HEK293 (cell line): ENCODE measurements at regions not wholly inside any gene's neighbourhood (a gene's known extent, or its start where the extent isn't known, plus 50 kb on each side); places are given as distances from the start of the nearest gene placed in this dataset.

Experiments
- CTCF ChIA-PET: fragments of 350-600 bp; formaldehyde crosslinking; extraction: SDS; loops from one replicate; lab custom pipeline; 2021; ENCODE audit warnings: antibody characterized with exemption; lab: Yijun Ruan, JAX
- POLR2A ChIA-PET: fragments of 300-600 bp; formaldehyde crosslinking; extraction: SDS; loops from one replicate; lab custom pipeline; 2020; ENCODE audit warnings: antibody characterized with exemption, inconsistent platforms; lab: Yijun Ruan, JAX
- H3K27ac ChIP-seq: fragments of 200-500 bp; sonication (Bioruptor generic); 2 replicates; pipeline ENCODE4 v1.5.1; 2014; ENCODE audit warnings: low read depth, low read length, control low read depth, inconsistent platforms; ENCODE audit errors: extremely low read depth
- H3K36me3 ChIP-seq, 2 experiments: fragments of 200-500 bp in 1 of 2; sonication (Bioruptor generic) in 1 of 2; 1 replicate in 1 of 2; 2 replicates in 1 of 2; pipeline ENCODE4 v1.5.1; 2014 to 2017; ENCODE audit warnings: inconsistent platforms in 2 of 2, low read length in 2 of 2; ENCODE audit not compliant: control insufficient read depth in 2 of 2, insufficient read depth in 1 of 2
- H3K4me1 ChIP-seq: fragments of 200-500 bp; sonication (Bioruptor generic); 2 replicates; pipeline ENCODE4 v1.5.1; 2014; ENCODE audit warnings: mild to moderate bottlenecking, low read length, inconsistent platforms; ENCODE audit not compliant: control insufficient read depth, insufficient read depth
- H3K4me3 ChIP-seq: 2 replicates; pipeline ENCODE4 v1.5.1; 2011; ENCODE audit warnings: low read depth, mild to moderate bottlenecking, control low read depth, low read length, moderate library complexity
- H3K9me3 ChIP-seq: fragments of 200-500 bp; sonication (Bioruptor generic); 2 replicates; pipeline ENCODE4 v1.5.1; 2014; ENCODE audit warnings: low read depth, low read length, inconsistent platforms; ENCODE audit not compliant: control insufficient read depth, insufficient read depth
- AEBP2 ChIP-seq: fragments of 450-650 bp; formaldehyde crosslinking; IDR thresholded peaks from 2 replicates; pipeline ENCODE4 v1.5.1; 2016; ENCODE audit warnings: missing biosample characterization, missing genetic modification characterization, borderline replicate concordance
- GLI2 ChIP-seq: fragments of 450-650 bp; formaldehyde crosslinking; IDR thresholded peaks from 2 replicates; pipeline ENCODE4; 2017; ENCODE audit warnings: missing biosample characterization, missing genetic modification characterization, low read depth, borderline replicate concordance
- IKZF3 ChIP-seq: fragments of 450-650 bp; IDR thresholded peaks from 2 replicates; pipeline ENCODE4 v1.5.0; 2018; ENCODE audit warnings: missing biosample characterization, mild to moderate bottlenecking, missing genetic modification characterization, moderate library complexity
- KLF9 ChIP-seq: fragments of 450-650 bp; formaldehyde crosslinking; IDR thresholded peaks from 2 replicates; pipeline ENCODE4 v1.5.1; 2016; ENCODE audit warnings: missing biosample characterization, missing genetic modification characterization, low read depth
- PRDM1 ChIP-seq: fragments of 450-650 bp; formaldehyde crosslinking; IDR thresholded peaks from 2 replicates; pipeline ENCODE4; 2016; ENCODE audit warnings: missing biosample characterization, missing genetic modification characterization
- SALL2 ChIP-seq: fragments of 450-650 bp; formaldehyde crosslinking; IDR thresholded peaks from 2 replicates; pipeline ENCODE4 v1.5.0; 2017; ENCODE audit warnings: missing biosample characterization, mild to moderate bottlenecking, missing genetic modification characterization, borderline replicate concordance
- SP2 ChIP-seq: fragments of 450-650 bp; formaldehyde crosslinking; IDR thresholded peaks from 2 replicates; pipeline ENCODE4 v1.5.1; 2016; ENCODE audit warnings: missing biosample characterization, missing genetic modification characterization
- YY1 ChIP-seq: fragments of 450-650 bp; formaldehyde crosslinking; IDR thresholded peaks from 2 replicates; pipeline ENCODE4 v1.5.1; 2018; ENCODE audit warnings: missing biosample characterization, missing genetic modification characterization
- YY2 ChIP-seq: fragments of 450-650 bp; formaldehyde crosslinking; IDR thresholded peaks from 2 replicates; pipeline ENCODE4 v1.5.1; 2016; ENCODE audit warnings: missing biosample characterization, missing genetic modification characterization
- ZBTB17 ChIP-seq: fragments of 450-650 bp; formaldehyde crosslinking; IDR thresholded peaks from 2 replicates; pipeline ENCODE4 v1.5.1; 2016; ENCODE audit warnings: missing biosample characterization, missing genetic modification characterization
- ZBTB26 ChIP-seq: fragments of 450-650 bp; formaldehyde crosslinking; optimal IDR thresholded peaks from 2 replicates; pipeline ENCODE3; 2016; ENCODE audit warnings: missing biosample characterization, mild to moderate bottlenecking, missing genetic modification characterization
- ZBTB44 ChIP-seq: fragments of 450-650 bp; IDR thresholded peaks from 2 replicates; pipeline ENCODE4 v1.5.1; 2018; ENCODE audit warnings: missing biosample characterization, mild to moderate bottlenecking, missing genetic modification characterization
- ZBTB7A ChIP-seq: fragments of 450-650 bp; formaldehyde crosslinking; IDR thresholded peaks from 2 replicates; pipeline ENCODE4 v1.5.1; 2016; ENCODE audit warnings: low read depth, missing biosample characterization, missing genetic modification characterization
- ZBTB8A ChIP-seq: fragments of 450-650 bp; formaldehyde crosslinking; IDR thresholded peaks from 2 replicates; pipeline ENCODE4 v1.5.1; 2016; ENCODE audit warnings: missing biosample characterization, missing genetic modification characterization
- ZIC2 ChIP-seq: fragments of 450-650 bp; formaldehyde crosslinking; IDR thresholded peaks from 2 replicates; pipeline ENCODE4 v1.5.1; 2016; ENCODE audit warnings: missing biosample characterization, missing genetic modification characterization
- ZNF133 ChIP-seq: fragments of 450-650 bp; formaldehyde crosslinking; IDR thresholded peaks from 2 replicates; pipeline ENCODE4 v1.5.1; 2016; ENCODE audit warnings: missing biosample characterization, missing genetic modification characterization
- ZNF146 ChIP-seq: fragments of 450-650 bp; formaldehyde crosslinking; IDR thresholded peaks from 2 replicates; pipeline ENCODE4 v1.5.1; 2016; ENCODE audit warnings: missing biosample characterization, missing genetic modification characterization
- ZNF174 ChIP-seq: fragments of 450-650 bp; formaldehyde crosslinking; IDR thresholded peaks from 2 replicates; pipeline ENCODE4 v1.5.0; 2017; ENCODE audit warnings: missing biosample characterization, mild to moderate bottlenecking, missing genetic modification characterization
- ZNF184 ChIP-seq: fragments of 450-650 bp; IDR thresholded peaks from 2 replicates; pipeline ENCODE4 v1.5.1; 2018; ENCODE audit warnings: missing biosample characterization, mild to moderate bottlenecking, missing genetic modification characterization
- ZNF2 ChIP-seq: fragments of 450-650 bp; formaldehyde crosslinking; IDR thresholded peaks from 2 replicates; pipeline ENCODE4 v1.5.1; 2016; ENCODE audit warnings: missing biosample characterization, missing genetic modification characterization
- ZNF214 ChIP-seq: fragments of 450-650 bp; formaldehyde crosslinking; IDR thresholded peaks from 2 replicates; pipeline ENCODE4 v1.5.1; 2017; ENCODE audit warnings: missing biosample characterization, mild to moderate bottlenecking, missing genetic modification characterization, borderline replicate concordance
- ZNF274 ChIP-seq, 2 experiments: fragments of 200-500 bp in 1 of 2; fragments of 450-650 bp in 1 of 2; sonication (Bioruptor generic) in 1 of 2; formaldehyde crosslinking in 1 of 2; IDR thresholded peaks; 2 replicates each; pipeline versions ENCODE4 v1.5.1 to v1.6.1; 2014 to 2016; ENCODE audit warnings: borderline replicate concordance in 1 of 2, inconsistent platforms in 1 of 2, low read length in 1 of 2, missing biosample characterization in 1 of 2, missing genetic modification characterization in 1 of 2
- ZNF292 ChIP-seq: fragments of 450-650 bp; formaldehyde crosslinking; IDR thresholded peaks from 2 replicates; pipeline ENCODE4 v1.5.1; 2016; ENCODE audit warnings: low read depth, missing biosample characterization, missing genetic modification characterization, borderline replicate concordance
- ZNF416 ChIP-seq: fragments of 450-650 bp; formaldehyde crosslinking; IDR thresholded peaks from 2 replicates; pipeline ENCODE4 v1.5.1; 2016; ENCODE audit warnings: missing biosample characterization, missing genetic modification characterization
- ZNF488 ChIP-seq: fragments of 450-650 bp; formaldehyde crosslinking; IDR thresholded peaks from 2 replicates; pipeline ENCODE4 v1.5.1; 2016; ENCODE audit warnings: missing biosample characterization, missing genetic modification characterization
- ZNF529 ChIP-seq: fragments of 450-650 bp; formaldehyde crosslinking; IDR thresholded peaks from 2 replicates; pipeline ENCODE4 v1.5.1; 2017; ENCODE audit warnings: missing genetic modification characterization, missing biosample characterization; ENCODE audit not compliant: insufficient replicate concordance
- ZNF626 ChIP-seq: fragments of 450-650 bp; sonication (Bioruptor Pico); formaldehyde crosslinking; IDR thresholded peaks from 2 replicates; pipeline ENCODE4 v1.5.1; 2018; ENCODE audit warnings: missing biosample characterization, missing genetic modification characterization, inconsistent platforms
- ZNF654 ChIP-seq: fragments of 450-650 bp; formaldehyde crosslinking; IDR thresholded peaks from 2 replicates; pipeline ENCODE4 v1.5.1; 2016; ENCODE audit warnings: low read depth, missing biosample characterization, missing genetic modification characterization
- ZNF707 ChIP-seq: fragments of 450-650 bp; formaldehyde crosslinking; IDR thresholded peaks from 2 replicates; pipeline ENCODE4 v1.5.1; 2016; ENCODE audit warnings: missing biosample characterization, missing genetic modification characterization
- ZSCAN16 ChIP-seq: fragments of 450-650 bp; formaldehyde crosslinking; IDR thresholded peaks from 2 replicates; pipeline ENCODE4 v1.5.1; 2016; ENCODE audit warnings: missing biosample characterization, missing genetic modification characterization
- ZXDB ChIP-seq: fragments of 450-650 bp; formaldehyde crosslinking; IDR thresholded peaks from 2 replicates; pipeline ENCODE4 v1.5.1; 2016; ENCODE audit warnings: missing biosample characterization, missing genetic modification characterization

GRCh38 chr1:193326296-193326695 lies 139.9 kb upstream of the B3GALT2 start:
- H3K4me1 ChIP-seq, result no peaks in the 10 kb centered on the region
- no peak for TF ChIP-seq ZNF133
- TF ChIP-seq ZXDB (tag by site-specific recombination), result no peak
- TF ChIP-seq ZIC2 (tag by site-specific recombination), result no peak
- no peak for TF ChIP-seq GLI2 (tag by site-specific recombination)
- TF ChIP-seq SALL2 (tag by site-specific recombination), result no peak
- no peak for TF ChIP-seq ZNF146 (tag by site-specific recombination)
- TF ChIP-seq PRDM1 (tag by site-specific recombination), result no peak
- TF ChIP-seq ZNF214 (tag by site-specific recombination), result no peak
- TF ChIP-seq ZBTB44 (tag by site-specific recombination), result no peak
- TF ChIP-seq ZNF488, result no peak
- no peak for TF ChIP-seq ZBTB17 (tag by site-specific recombination)
- no peak for TF ChIP-seq YY2 (tag by site-specific recombination)
- no peak for TF ChIP-seq ZNF707 (tag by site-specific recombination)
- no peak for TF ChIP-seq ZNF292 (tag by site-specific recombination)
- no peak for TF ChIP-seq ZNF2
- TF ChIP-seq KLF9 (tag by site-specific recombination), result no peak
- TF ChIP-seq ZNF416 (tag by site-specific recombination), result no peak
- TF ChIP-seq AEBP2 (tag by site-specific recombination), result no peak
- TF ChIP-seq ZBTB8A (tag by site-specific recombination), result no peak
- no peak overlapping the region for H3K27ac ChIP-seq
- POLR2A ChIA-PET, result no interaction called here
- H3K4me3 ChIP-seq, result no peak overlapping the region
- CTCF ChIA-PET, result interaction anchor here (0.5 kb wide), 1 partner anchor 15 kb away, joined by 3 read pairs; no protein-coding TSS in a partner anchor
- H3K9me3 ChIP-seq, result no peaks in the 10 kb centered on the region
- no peaks in the 10 kb centered on the region for H3K36me3 ChIP-seq

GRCh38 chr1:193325771-193326170 lies 139.4 kb upstream of the B3GALT2 start:
- Histone ChIP-seq H3K27ac (no peak overlapping the region), H3K4me3 (no peak overlapping the region), H3K4me1 (no peaks in the 10 kb centered on the region), H3K9me3 (no peaks in the 10 kb centered on the region), H3K36me3 (no peaks in the 10 kb centered on the region)
- TF ChIP-seq YY1 (tag by site-specific recombination), result no peak
- no peak for TF ChIP-seq ZNF184 (tag by site-specific recombination)
- TF ChIP-seq ZBTB44 (tag by site-specific recombination), result no peak
- no peak for TF ChIP-seq ZSCAN16 (tag by site-specific recombination)
- no peak for TF ChIP-seq ZNF274 (IDR thresholded peaks at IDR 0.05; ENCODE audit: low read length)
- no peak for TF ChIP-seq ZNF274 (tag by site-specific recombination; IDR thresholded peaks at IDR 0.05; ENCODE audit: borderline replicate concordance)
- no peak for TF ChIP-seq ZNF654 (tag by site-specific recombination)
- TF ChIP-seq IKZF3 (tag by site-specific recombination), result no peak
- no peak for TF ChIP-seq ZBTB26 (tag by site-specific recombination)
- no peak for TF ChIP-seq SP2 (tag by site-specific recombination)
- TF ChIP-seq ZBTB7A, result no peak
- no peak for TF ChIP-seq ZNF529
- no peak for TF ChIP-seq ZNF174 (tag by site-specific recombination)
- no peak for TF ChIP-seq ZNF626 (tag by site-specific recombination)
- ChIA-PET CTCF (interaction anchor here (0.9 kb wide), 1 partner anchor 22 kb away, joined by 3 read pairs; no protein-coding TSS in a partner anchor), POLR2A (no interaction called here)
